ENCODE measurements at regions not wholly inside any gene's neighbourhood (a gene's known extent, or its start where the extent isn't known, plus 50 kb on each side); places are given as distances from the start of the nearest gene placed in this dataset.
"Not testable (repeated sequence)": the region's sequence is repeated elsewhere in the genome, so short reads cannot be mapped to it uniquely, and the experiment has no call there.

DNA sequence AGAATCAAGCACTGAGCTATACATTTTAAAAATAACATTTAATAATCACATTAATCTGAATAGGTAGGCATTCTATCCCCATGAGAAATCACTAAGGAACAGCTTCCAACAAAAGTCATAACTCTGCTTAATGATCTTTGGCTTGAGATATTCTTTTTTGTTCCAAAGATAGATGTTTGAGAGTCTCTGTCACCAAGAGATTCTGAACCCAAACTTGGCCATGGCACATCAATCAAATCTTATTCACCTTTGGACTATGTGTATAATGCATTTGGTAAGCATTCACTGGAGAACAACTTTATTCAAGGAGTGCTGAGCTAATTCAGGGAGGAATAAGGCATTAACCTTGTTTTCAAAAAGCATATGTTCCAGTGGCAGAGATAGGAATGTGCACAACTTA, 743.3 kb downstream of the SLC4A3 start:
- TF ChIP-seq, protein P1, sequence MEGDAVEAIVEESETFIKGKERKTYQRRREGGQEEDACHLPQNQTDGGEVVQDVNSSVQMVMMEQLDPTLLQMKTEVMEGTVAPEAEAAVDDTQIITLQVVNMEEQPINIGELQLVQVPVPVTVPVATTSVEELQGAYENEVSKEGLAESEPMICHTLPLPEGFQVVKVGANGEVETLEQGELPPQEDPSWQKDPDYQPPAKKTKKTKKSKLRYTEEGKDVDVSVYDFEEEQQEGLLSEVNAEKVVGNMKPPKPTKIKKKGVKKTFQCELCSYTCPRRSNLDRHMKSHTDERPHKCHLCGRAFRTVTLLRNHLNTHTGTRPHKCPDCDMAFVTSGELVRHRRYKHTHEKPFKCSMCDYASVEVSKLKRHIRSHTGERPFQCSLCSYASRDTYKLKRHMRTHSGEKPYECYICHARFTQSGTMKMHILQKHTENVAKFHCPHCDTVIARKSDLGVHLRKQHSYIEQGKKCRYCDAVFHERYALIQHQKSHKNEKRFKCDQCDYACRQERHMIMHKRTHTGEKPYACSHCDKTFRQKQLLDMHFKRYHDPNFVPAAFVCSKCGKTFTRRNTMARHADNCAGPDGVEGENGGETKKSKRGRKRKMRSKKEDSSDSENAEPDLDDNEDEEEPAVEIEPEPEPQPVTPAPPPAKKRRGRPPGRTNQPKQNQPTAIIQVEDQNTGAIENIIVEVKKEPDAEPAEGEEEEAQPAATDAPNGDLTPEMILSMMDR (IDR thresholded peaks at IDR 0.05; ENCODE audit: low read depth, low read length, missing control alignments), result no peak
- no peak for DNase-seq (ENCODE audit: extremely low read depth, low read depth)
- H3K4me3 ChIP-seq (replicated peaks; ENCODE audit: low read depth, low read length), result no peak overlapping the region

- TF ChIP-seq, protein P1 (IDR thresholded peaks at IDR 0.05; ENCODE audit: low read depth, low read length, missing control alignments), result no peak
- no peak overlapping the region for H3K4me3 ChIP-seq (replicated peaks; ENCODE audit: low read depth, low read length)
Measured at GRCh38 chr2:220371211-220371610, 743.8 kb downstream of the SLC4A3 start.

DNA sequence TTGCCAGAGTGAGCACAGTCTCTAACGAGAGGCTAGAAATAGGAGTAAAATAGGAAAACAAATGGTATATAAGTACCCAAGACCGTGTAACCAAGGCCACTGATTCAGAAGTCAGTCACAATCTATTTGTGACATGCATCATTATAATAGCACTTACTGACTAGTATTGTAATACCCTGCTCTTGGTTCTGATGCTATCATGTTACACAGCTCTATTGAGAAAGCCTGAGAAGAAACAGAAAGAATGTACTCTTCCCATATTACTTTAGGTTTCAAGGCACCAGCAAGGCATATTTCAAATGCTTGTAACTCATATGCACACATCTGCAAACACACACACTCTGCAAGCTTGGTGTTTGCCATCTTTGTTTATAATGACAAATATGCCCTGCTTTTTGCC, 746.4 kb downstream of the SLC4A3 start:
- TF ChIP-seq, protein P1 (IDR thresholded peaks at IDR 0.05; ENCODE audit: low read depth, low read length, missing control alignments), result no peak
- no peak for DNase-seq (ENCODE audit: extremely low read depth, low read depth)
- H3K4me3 ChIP-seq (replicated peaks; ENCODE audit: low read depth, low read length), result no peak overlapping the region

More at GRCh38 chr2:220371211-220371610, 743.8 kb downstream of the SLC4A3 start:
- no peak for DNase-seq (ENCODE audit: extremely low read depth, low read depth)

DNA sequence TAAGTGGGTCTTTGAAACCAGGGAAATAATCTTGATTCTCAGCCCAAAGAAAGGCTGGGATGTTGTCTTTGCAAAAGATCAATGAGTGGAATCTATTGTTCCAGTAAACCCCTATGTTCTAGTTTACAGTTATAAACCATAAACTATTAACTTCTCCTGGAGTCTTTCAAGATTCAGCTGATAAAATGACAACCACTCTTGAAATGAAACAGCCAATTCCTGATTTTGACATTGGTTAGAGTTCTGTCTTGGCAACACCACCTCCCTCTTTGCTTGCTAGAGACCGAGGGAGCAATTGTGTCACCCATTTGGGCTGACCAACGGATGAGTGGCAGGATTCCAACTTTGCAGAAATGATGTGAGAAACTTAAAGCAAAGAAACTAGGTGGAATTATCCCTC, 746.9 kb downstream of the SLC4A3 start:
- TF ChIP-seq, protein P1 (IDR thresholded peaks at IDR 0.05; ENCODE audit: low read depth, low read length, missing control alignments), result no peak
- no peak overlapping the region for H3K4me3 ChIP-seq (replicated peaks; ENCODE audit: low read depth, low read length)

GRCh38 chr2:220377482-220378155, 750.2 kb downstream of the SLC4A3 start:
- DNase-seq (ENCODE audit: extremely low read depth, low read depth), result no peak
- H3K4me3 ChIP-seq (replicated peaks; ENCODE audit: low read depth, low read length), result no peak overlapping the region
- TF ChIP-seq, protein P1 (IDR thresholded peaks at IDR 0.05; ENCODE audit: low read depth, low read length, missing control alignments), result no peak

More for the DNA sequence above, 746.9 kb downstream of the SLC4A3 start:
- no peak for DNase-seq (ENCODE audit: extremely low read depth, low read depth)

GRCh38 chr2:220387758-220388157, 760.3 kb downstream of the SLC4A3 start:
- DNase-seq (ENCODE audit: extremely low read depth, low read depth); H3K4me3 ChIP-seq (replicated peaks; ENCODE audit: low read depth, low read length): not testable (repeated sequence)

DNA sequence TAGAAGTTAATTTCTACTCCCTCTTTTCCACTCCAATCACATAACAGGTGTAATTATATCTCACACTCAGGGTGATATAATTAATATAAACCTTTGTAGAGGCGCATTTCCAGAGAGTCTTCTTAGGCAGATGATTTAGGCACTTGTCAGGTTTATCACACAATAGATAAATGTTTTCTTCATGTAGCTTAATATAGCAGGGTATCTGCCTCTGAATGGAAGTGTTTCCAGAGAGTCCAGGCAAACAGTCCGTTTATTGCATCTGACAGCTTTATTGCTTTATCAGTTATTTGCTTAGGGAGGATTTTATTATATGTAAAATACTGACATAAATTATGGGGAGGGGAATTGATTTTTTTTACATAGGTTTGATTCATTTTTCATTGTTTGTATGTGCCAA, 766.3 kb downstream of the SLC4A3 start:
- TF ChIP-seq, protein P1 (IDR thresholded peaks at IDR 0.05; ENCODE audit: low read depth, low read length, missing control alignments), result no peak
- no peak overlapping the region for H3K4me3 ChIP-seq (replicated peaks; ENCODE audit: low read depth, low read length)
- DNase-seq (ENCODE audit: extremely low read depth, low read depth), result no peak

All from HFF-Myc (cell line).